ENCODE measurements at regions not wholly inside any gene's neighbourhood (a gene's known extent, or its start where the extent isn't known, plus 50 kb on each side); places are given as distances from the start of the nearest gene placed in this dataset.

DNA sequence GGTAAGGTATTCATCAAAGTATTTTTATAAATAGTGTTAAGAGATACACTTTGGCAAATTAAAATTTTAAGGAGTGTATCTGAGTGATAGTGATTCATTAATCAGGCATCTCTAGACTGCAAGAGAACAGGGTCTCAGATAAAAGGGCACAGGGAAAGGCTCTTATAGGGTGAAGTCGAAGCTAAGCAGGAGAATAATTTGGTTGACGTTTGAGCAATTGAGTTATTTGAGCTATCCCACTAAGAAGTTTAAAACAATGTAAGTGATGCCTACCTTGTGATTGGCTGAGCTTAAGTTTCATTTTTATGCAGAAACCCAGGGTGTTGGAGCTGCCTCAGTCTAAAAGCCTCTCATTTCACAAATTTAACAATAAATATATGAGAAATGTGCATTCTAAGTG lies 125.3 kb downstream of the SLC6A15 start:
- Histone ChIP-seq H3K4me1 (ENCODE audit: control insufficient read depth in 2 of 2, insufficient read depth in 2 of 2, low read length in 2 of 2) (no peaks in the 10 kb centered on the region), H3K9me3 (ENCODE audit: control extremely low read depth in 1 of 3, control insufficient read depth in 2 of 3, insufficient read depth in 1 of 3, low read length in 2 of 3) (no peaks in the 10 kb centered on the region), H4K20me1 (ENCODE audit: control insufficient read depth, insufficient read depth, low read length, poor library complexity, severe bottlenecking) (no peaks in the 10 kb centered on the region), H2AFZ (ENCODE audit: insufficient read depth, low read depth, low read length, poor library complexity, severe bottlenecking) (no peak overlapping the region), H3K4me2 (replicated peaks; ENCODE audit: low read depth, low read length, poor library complexity, severe bottlenecking) (no peak overlapping the region), H3K36me3 (replicated peaks in 1 of 2; ENCODE audit: control extremely low read depth in 1 of 2, control insufficient read depth in 1 of 2, extremely low read depth in 1 of 2, insufficient read depth in 2 of 2, low read length in 1 of 2) (no peaks in the 10 kb centered on the region), H3K79me2 (ENCODE audit: control insufficient read depth, insufficient read depth, low read length) (no peaks in the 10 kb centered on the region), H3K4me3 (ENCODE audit: control extremely low read depth in 1 of 5, extremely low read depth in 1 of 5, insufficient read depth in 1 of 5, low read depth in 2 of 5, low read length in 4 of 5) (no peak overlapping the region), H3K27me3 (replicated peaks in 1 of 4; ENCODE audit: control extremely low read depth in 1 of 4, control insufficient read depth in 3 of 4, insufficient read depth in 4 of 4, low read length in 3 of 4) (no peaks in the 10 kb centered on the region), H3K9ac (ENCODE audit: low read length) (no peak overlapping the region), H3K27ac (ENCODE audit: low read length in 2 of 2) (no peak overlapping the region)
- Mint-ChIP-seq H3K27me3 (no peaks in the 10 kb centered on the region), H3K27ac (no peak overlapping the region), H3K9me3 (ENCODE audit: insufficient read depth) (no peaks in the 10 kb centered on the region), H3K4me3 (no peak overlapping the region), H3K4me1 (no peaks in the 10 kb centered on the region)
- intact Hi-C loops (cut with micrococcal nuclease) = no loop called here
- DNase-seq = no peak
- 86% methylated on average over 2 of the region's 2 CpGs for WGBS (ENCODE audit: insufficient coverage)
- no peak for ATAC-seq (ENCODE audit: low read depth)
- TF ChIP-seq, protein P1, sequence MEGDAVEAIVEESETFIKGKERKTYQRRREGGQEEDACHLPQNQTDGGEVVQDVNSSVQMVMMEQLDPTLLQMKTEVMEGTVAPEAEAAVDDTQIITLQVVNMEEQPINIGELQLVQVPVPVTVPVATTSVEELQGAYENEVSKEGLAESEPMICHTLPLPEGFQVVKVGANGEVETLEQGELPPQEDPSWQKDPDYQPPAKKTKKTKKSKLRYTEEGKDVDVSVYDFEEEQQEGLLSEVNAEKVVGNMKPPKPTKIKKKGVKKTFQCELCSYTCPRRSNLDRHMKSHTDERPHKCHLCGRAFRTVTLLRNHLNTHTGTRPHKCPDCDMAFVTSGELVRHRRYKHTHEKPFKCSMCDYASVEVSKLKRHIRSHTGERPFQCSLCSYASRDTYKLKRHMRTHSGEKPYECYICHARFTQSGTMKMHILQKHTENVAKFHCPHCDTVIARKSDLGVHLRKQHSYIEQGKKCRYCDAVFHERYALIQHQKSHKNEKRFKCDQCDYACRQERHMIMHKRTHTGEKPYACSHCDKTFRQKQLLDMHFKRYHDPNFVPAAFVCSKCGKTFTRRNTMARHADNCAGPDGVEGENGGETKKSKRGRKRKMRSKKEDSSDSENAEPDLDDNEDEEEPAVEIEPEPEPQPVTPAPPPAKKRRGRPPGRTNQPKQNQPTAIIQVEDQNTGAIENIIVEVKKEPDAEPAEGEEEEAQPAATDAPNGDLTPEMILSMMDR (IDR thresholded peaks at IDR 0.05) = no peak
- no peak for TF ChIP-seq EZH2 (IDR thresholded peaks at IDR 0.05; ENCODE audit: borderline replicate concordance, insufficient read depth, low read depth, low read length, poor library complexity, severe bottlenecking)
- ChIA-PET CTCF (no interaction called here), POLR2A (no interaction called here)

DNA sequence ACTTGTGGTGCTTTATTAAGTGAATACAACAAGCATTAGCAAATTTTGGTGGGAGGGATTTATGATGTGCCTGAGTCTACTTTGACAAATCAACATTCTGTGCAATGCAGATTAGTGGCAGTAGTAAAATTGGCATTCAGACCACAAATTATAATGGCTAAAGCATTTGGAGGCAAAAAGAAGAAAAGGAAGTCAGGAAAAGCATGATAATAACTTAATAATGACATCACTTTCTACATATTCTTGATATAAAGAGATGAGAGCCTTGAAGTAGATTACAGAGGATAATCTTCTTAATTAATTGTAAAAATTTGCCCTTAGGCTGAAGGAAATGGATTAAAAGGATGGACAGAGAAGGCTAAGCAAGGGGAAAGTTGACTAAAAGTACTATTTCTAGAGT lies 126.0 kb downstream of the SLC6A15 start:
- POLR2A ChIA-PET = no interaction called here
- H3K4me1 Mint-ChIP-seq = no peaks in the 10 kb centered on the region
- CTCF ChIA-PET = no interaction called here
- no peak overlapping the region for H3K4me3 Mint-ChIP-seq
- intact Hi-C loops (cut with micrococcal nuclease) = no loop called here
- Histone ChIP-seq H3K27me3 (replicated peaks in 1 of 4; ENCODE audit: control extremely low read depth in 1 of 4, control insufficient read depth in 3 of 4, insufficient read depth in 4 of 4, low read length in 3 of 4) (no peaks in the 10 kb centered on the region), H3K4me2 (replicated peaks; ENCODE audit: low read depth, low read length, poor library complexity, severe bottlenecking) (no peak overlapping the region), H3K4me3 (ENCODE audit: control extremely low read depth in 1 of 5, extremely low read depth in 1 of 5, insufficient read depth in 1 of 5, low read depth in 2 of 5, low read length in 4 of 5) (no peak overlapping the region), H3K27ac (ENCODE audit: low read length in 2 of 2) (no peak overlapping the region), H3K36me3 (replicated peaks in 1 of 2; ENCODE audit: control extremely low read depth in 1 of 2, control insufficient read depth in 1 of 2, extremely low read depth in 1 of 2, insufficient read depth in 2 of 2, low read length in 1 of 2) (no peaks in the 10 kb centered on the region), H3K9me3 (ENCODE audit: control extremely low read depth in 1 of 3, control insufficient read depth in 2 of 3, insufficient read depth in 1 of 3, low read length in 2 of 3) (no peaks in the 10 kb centered on the region), H3K79me2 (ENCODE audit: control insufficient read depth, insufficient read depth, low read length) (no peaks in the 10 kb centered on the region), H2AFZ (ENCODE audit: insufficient read depth, low read depth, low read length, poor library complexity, severe bottlenecking) (no peak overlapping the region), H4K20me1 (ENCODE audit: control insufficient read depth, insufficient read depth, low read length, poor library complexity, severe bottlenecking) (no peaks in the 10 kb centered on the region), H3K9ac (ENCODE audit: low read length) (no peak overlapping the region), H3K4me1 (ENCODE audit: control insufficient read depth in 2 of 2, insufficient read depth in 2 of 2, low read length in 2 of 2) (no peaks in the 10 kb centered on the region)
- ATAC-seq (ENCODE audit: low read depth) (no peak), DNase-seq (no peak)
- H3K9me3 Mint-ChIP-seq (ENCODE audit: insufficient read depth) = no peaks in the 10 kb centered on the region
- H3K27ac Mint-ChIP-seq = no peak overlapping the region
- no peak for TF ChIP-seq EZH2 (IDR thresholded peaks at IDR 0.05; ENCODE audit: borderline replicate concordance, insufficient read depth, low read depth, low read length, poor library complexity, severe bottlenecking)
- no peaks in the 10 kb centered on the region for H3K27me3 Mint-ChIP-seq

All from B cell (primary cell).